SW480 (cell line): ENCODE measurements at regions not wholly inside any gene's neighbourhood (a gene's known extent, or its start where the extent isn't known, plus 50 kb on each side); places are given as distances from the start of the nearest gene placed in this dataset.

ENCODE experiments used
- DNase-seq: peaks from one replicate; pipeline ENCODE4 v3.0.0-alpha.2; 2016; ENCODE audit warnings: low spot score

GRCh38 chr11:122399375-122399774 lies 256.1 kb upstream of the UBASH3B start:
- DNase-seq = no peak

DNA sequence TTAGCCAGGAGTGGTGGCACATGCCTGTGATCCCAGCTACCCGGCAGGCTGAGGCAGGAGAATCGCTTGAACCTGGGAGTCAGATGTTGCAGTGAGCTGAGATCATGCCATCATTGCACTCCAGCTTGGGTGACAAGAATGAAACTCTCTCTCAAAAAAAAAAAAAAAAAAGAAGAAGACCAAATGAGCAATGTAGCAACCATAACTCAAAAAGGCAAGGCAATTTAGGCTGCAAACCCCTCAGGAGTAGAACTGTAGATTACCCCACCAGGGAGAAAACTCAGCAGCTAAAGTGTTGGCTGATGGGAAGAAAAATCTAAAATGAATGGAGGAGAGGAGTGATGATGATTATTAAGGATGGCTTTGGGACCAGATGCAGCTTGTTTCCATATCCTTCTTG lies 256.7 kb upstream of the UBASH3B start:
- no peak for DNase-seq

DNA sequence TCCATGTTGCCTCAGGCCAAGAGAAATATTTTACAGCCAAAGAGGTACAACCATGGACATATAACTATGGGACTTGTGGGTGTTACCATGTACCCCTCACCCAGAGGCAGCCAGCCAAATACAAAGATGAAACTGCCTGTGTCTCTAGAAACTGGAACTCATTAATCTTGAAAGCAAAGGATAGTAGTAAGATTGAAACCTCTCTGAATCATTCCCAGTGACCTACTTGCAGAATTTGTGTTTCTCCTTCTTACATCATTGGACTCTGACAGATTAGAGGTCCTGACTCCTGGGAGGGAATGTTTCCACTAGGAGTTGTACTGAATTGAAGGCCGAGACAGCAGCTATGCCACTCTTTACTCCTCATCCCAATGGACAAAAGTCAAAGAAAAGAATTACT lies 257.4 kb upstream of the UBASH3B start:
- DNase-seq = peak; percentile 6

DNA sequence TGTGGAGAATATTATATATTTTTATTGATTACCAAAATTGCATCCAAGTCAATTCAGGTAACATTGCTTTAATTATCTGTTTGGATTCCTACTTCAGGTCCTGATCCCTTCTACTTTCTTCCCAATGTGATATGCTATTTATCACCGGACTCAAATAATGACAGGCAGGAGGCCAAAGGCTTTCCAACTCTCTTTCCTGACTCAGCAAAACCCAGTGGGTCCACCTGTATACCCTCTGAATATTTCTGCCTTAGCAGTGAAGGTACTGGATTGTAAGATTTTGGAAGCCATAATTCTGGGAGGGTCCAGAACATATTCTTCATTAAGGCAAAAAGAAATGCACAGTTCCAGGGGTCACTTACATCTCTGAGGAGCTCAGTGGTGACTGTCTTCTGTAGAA lies 260.2 kb upstream of the UBASH3B start:
- no peak for DNase-seq

DNA sequence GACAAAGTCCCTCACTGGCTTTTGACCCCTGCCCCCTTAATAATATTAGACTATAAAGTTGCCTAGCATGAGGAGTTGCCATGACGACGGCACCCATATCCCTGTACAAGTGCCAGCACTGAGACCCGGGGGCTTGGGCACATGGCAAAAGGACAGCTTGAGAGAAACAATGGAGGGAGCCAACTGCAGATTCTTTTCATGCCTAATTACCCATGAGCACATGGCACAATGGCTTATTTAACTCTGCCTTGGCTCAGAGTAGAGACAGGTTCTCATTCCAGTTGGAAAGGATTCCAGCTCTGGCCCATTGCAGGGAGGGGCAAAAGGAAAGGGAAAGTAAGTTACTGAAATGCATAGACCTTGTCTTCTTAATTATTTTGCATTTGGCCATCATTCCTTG lies 261.2 kb upstream of the UBASH3B start:
- no peak for DNase-seq

GRCh38 chr11:122393209-122393860 lies 262.2 kb upstream of the UBASH3B start:
- DNase-seq = no peak

- no peak for DNase-seq
Measured at GRCh38 chr11:122392508-122392907, 263.0 kb upstream of the UBASH3B start.

DNA sequence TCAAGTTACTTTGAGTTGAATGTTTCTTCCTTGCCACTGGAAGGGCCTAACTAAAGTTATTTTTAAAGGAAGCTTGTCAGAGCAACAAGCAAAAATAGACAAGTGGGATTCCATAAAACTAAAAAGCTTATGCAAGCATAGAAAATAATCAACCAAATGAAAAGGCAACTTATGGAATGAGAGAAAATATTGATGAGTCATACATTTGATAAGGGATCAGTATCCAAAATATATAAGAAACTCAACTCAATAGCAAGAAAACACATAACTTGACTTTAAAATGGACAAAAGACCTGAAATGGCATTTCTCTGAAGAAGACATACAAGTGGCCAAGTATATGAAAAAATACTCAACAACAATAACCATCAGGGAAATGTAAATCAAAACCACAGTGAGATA lies 264.5 kb upstream of the UBASH3B start:
- DNase-seq = no peak

GRCh38 chr11:122383186-122383585 lies 267.2 kb upstream of the BLID start:
- no peak for DNase-seq

- DNase-seq = peak; percentile 70
Measured at GRCh38 chr11:122375687-122376399, 259.8 kb upstream of the BLID start.

- no peak for DNase-seq
Measured at GRCh38 chr11:122368796-122369195, 252.8 kb upstream of the BLID start.

- DNase-seq = peak; percentile 75
Measured at GRCh38 chr11:122367809-122368231, 251.8 kb upstream of the BLID start.

GRCh38 chr11:122365610-122366360 lies 249.8 kb upstream of the BLID start:
- no peak for DNase-seq

GRCh38 chr11:122363296-122363695 lies 247.3 kb upstream of the BLID start:
- DNase-seq = no peak

DNA sequence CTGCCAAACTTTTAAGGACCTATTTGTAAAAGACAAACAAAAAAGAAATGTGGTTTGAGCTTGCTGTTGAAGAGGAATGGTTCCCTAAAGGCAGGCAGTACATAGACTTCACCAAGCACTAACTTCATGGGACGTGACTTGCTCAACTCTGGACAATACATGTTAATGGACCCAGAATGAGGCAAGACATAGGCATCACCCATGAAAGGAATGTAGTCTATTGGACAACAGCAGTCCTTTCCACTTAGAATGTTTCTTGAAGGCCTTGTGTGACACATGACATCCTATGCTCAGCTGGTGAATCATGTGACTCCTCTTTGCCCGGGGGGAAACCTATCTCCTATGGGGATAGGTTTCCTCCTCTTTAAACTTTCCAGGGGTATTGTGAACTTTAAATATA lies 246.4 kb upstream of the BLID start:
- DNase-seq = no peak

- DNase-seq = no peak
Measured at GRCh38 chr11:122360875-122361274, 244.9 kb upstream of the BLID start.

GRCh38 chr11:122359081-122359571 lies 243.1 kb upstream of the BLID start:
- no peak for DNase-seq

DNA sequence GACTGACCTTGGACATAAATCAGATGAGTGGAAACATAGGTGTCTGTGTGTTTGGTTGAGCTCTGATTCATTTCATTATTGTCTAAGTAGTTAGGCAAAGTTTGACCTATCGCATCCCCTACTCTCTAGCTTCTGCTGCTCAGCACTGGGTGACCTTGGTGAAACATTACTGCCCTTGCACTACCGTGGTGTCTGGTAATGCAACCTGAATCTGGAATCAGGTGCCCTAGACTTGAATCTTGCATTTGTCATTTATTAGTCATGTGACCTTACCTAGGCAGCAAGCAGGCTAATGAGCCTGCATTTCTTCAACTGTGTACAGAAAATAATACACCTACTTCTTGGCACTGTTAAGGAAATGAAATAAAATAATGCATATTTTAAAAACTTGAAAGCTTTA lies 242.3 kb upstream of the BLID start:
- no peak for DNase-seq

DNA sequence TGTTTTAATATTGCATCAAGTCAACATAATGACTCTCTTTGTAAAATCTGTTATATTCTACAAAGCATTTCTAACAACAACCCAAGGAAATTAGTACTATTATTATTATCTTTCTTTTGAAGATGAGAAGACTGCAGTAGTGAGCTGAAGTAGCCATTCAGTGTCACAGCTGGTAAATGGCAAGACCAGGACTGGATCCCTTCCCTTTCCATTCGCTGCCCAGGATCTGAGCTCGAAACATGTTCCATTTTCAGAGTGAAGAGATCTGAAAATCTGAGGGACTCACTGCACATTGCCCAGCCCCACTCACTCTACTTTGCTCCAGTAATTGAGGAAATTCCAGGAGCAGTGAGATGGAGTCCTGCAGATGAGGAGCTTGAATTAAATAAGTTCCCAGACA lies 240.0 kb upstream of the BLID start:
- DNase-seq = no peak

- DNase-seq = no peak
Measured at GRCh38 chr11:122354025-122354697, 238.1 kb upstream of the BLID start.

- no peak for DNase-seq
Measured at GRCh38 chr11:122353561-122353960, 237.5 kb upstream of the BLID start.

DNA sequence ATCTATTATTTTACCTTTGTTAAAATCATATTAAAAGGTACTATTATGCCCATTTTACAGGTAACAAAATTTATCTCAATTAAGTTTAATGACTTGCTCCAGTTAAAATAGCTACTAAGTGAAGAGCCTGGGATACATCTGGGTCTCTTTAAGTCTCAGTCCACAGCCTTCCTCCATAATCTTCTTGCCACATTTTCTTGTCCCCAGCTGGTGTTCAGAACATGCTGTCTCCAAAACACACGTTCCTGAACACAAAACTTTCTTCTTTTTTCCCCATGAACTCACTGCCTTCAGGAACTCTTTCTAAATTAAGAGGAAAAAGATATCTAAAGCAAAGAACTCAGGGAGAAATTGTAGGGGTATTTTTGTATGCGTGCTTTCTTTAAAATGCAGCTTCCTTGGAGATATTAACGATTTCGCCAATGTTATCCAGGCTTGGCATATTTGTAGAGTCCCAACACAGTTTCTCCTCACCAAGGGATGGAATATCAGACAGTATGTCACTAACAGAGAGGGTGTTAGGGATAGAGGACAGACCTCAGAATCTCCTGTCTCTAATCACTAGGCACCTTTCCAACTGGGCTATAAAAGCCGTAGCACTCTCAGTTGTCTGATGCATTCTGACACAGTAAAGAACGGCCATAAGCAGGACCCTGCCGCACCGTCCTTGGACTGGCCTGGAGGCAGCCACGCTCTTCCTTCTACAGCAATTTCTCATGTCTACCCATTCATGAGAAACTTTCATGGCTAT lies 232.8 kb upstream of the BLID start:
- DNase-seq = no peak
